ENCODE measurements at regions not wholly inside any gene's neighbourhood (a gene's known extent, or its start where the extent isn't known, plus 50 kb on each side); places are given as distances from the start of the nearest gene placed in this dataset.

DNA sequence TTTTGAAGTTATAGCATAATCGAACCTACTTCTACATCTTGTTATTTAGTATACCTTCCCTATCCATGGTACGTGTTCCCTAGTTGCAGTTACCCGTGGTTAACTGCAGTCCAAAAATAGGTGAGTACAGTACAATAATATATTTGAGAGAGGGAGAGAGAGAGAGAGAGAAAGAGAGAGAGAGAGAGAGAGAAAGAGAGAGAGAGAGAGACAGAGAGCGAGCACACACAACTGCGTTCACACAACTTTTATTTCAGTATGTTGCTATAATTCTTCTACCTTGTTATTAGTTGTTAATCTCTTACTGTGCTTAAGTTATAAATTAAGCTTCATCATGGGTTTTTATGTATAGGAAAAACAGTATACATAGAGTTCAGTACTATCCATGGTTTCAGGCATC lies 928.1 kb downstream of the TUSC7 start:
- no peak for DNase-seq (ENCODE audit: low spot score)
- Histone ChIP-seq H3K27me3 (ENCODE audit: insufficient read depth) (no peaks in the 10 kb centered on the region), H3K9me2 (ENCODE audit: insufficient read depth) (no peaks in the 10 kb centered on the region), H3K79me2 (replicated peaks; ENCODE audit: insufficient read depth) (no peaks in the 10 kb centered on the region), H4K20me1 (replicated peaks; ENCODE audit: insufficient read depth) (no peaks in the 10 kb centered on the region), H3K4me3 (no peak overlapping the region), H3K4me2 (no peak overlapping the region), H2AFZ (no peak overlapping the region), H3K27ac (ENCODE audit: low read depth) (no peak overlapping the region), H3K4me1 (ENCODE audit: insufficient read depth) (no peaks in the 10 kb centered on the region), H3K36me3 (ENCODE audit: insufficient read depth) (no peaks in the 10 kb centered on the region), H3F3A (replicated peaks; ENCODE audit: low read depth) (no peaks in the 10 kb centered on the region)
- Mint-ChIP-seq H3K4me1 (no peaks in the 10 kb centered on the region), H3K27me3 (ENCODE audit: insufficient read depth, low read depth, poor library complexity) (no peaks in the 10 kb centered on the region), H3K4me3 (no peak overlapping the region), H3K9me3 (no peaks in the 10 kb centered on the region), H3K36me3 (ENCODE audit: low read depth) (no peaks in the 10 kb centered on the region), H3K27ac (no peak overlapping the region)
- no peak for ATAC-seq
- no peak for TF ChIP-seq ZNF114 (CRISPR knock-in tag; IDR thresholded peaks at IDR 0.05)
- no peak for TF ChIP-seq ZNF331 (CRISPR knock-in tag; IDR thresholded peaks at IDR 0.05; ENCODE audit: low read depth)
- no peak for TF ChIP-seq JUNB (IDR thresholded peaks at IDR 0.05; ENCODE audit: unreplicated experiment)
- no peak for TF ChIP-seq POLR2AphosphoS5 (IDR thresholded peaks at IDR 0.05; ENCODE audit: low read depth)
- TF ChIP-seq, protein P1, sequence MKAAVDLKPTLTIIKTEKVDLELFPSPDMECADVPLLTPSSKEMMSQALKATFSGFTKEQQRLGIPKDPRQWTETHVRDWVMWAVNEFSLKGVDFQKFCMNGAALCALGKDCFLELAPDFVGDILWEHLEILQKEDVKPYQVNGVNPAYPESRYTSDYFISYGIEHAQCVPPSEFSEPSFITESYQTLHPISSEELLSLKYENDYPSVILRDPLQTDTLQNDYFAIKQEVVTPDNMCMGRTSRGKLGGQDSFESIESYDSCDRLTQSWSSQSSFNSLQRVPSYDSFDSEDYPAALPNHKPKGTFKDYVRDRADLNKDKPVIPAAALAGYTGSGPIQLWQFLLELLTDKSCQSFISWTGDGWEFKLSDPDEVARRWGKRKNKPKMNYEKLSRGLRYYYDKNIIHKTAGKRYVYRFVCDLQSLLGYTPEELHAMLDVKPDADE (IDR thresholded peaks at IDR 0.05) = no peak
- no peak for TF ChIP-seq EZH2 (IDR thresholded peaks at IDR 0.05; ENCODE audit: low read depth, unreplicated experiment)
- no peak for TF ChIP-seq NANOG (IDR thresholded peaks at IDR 0.05; ENCODE audit: borderline replicate concordance)
- TF ChIP-seq, protein P2, sequence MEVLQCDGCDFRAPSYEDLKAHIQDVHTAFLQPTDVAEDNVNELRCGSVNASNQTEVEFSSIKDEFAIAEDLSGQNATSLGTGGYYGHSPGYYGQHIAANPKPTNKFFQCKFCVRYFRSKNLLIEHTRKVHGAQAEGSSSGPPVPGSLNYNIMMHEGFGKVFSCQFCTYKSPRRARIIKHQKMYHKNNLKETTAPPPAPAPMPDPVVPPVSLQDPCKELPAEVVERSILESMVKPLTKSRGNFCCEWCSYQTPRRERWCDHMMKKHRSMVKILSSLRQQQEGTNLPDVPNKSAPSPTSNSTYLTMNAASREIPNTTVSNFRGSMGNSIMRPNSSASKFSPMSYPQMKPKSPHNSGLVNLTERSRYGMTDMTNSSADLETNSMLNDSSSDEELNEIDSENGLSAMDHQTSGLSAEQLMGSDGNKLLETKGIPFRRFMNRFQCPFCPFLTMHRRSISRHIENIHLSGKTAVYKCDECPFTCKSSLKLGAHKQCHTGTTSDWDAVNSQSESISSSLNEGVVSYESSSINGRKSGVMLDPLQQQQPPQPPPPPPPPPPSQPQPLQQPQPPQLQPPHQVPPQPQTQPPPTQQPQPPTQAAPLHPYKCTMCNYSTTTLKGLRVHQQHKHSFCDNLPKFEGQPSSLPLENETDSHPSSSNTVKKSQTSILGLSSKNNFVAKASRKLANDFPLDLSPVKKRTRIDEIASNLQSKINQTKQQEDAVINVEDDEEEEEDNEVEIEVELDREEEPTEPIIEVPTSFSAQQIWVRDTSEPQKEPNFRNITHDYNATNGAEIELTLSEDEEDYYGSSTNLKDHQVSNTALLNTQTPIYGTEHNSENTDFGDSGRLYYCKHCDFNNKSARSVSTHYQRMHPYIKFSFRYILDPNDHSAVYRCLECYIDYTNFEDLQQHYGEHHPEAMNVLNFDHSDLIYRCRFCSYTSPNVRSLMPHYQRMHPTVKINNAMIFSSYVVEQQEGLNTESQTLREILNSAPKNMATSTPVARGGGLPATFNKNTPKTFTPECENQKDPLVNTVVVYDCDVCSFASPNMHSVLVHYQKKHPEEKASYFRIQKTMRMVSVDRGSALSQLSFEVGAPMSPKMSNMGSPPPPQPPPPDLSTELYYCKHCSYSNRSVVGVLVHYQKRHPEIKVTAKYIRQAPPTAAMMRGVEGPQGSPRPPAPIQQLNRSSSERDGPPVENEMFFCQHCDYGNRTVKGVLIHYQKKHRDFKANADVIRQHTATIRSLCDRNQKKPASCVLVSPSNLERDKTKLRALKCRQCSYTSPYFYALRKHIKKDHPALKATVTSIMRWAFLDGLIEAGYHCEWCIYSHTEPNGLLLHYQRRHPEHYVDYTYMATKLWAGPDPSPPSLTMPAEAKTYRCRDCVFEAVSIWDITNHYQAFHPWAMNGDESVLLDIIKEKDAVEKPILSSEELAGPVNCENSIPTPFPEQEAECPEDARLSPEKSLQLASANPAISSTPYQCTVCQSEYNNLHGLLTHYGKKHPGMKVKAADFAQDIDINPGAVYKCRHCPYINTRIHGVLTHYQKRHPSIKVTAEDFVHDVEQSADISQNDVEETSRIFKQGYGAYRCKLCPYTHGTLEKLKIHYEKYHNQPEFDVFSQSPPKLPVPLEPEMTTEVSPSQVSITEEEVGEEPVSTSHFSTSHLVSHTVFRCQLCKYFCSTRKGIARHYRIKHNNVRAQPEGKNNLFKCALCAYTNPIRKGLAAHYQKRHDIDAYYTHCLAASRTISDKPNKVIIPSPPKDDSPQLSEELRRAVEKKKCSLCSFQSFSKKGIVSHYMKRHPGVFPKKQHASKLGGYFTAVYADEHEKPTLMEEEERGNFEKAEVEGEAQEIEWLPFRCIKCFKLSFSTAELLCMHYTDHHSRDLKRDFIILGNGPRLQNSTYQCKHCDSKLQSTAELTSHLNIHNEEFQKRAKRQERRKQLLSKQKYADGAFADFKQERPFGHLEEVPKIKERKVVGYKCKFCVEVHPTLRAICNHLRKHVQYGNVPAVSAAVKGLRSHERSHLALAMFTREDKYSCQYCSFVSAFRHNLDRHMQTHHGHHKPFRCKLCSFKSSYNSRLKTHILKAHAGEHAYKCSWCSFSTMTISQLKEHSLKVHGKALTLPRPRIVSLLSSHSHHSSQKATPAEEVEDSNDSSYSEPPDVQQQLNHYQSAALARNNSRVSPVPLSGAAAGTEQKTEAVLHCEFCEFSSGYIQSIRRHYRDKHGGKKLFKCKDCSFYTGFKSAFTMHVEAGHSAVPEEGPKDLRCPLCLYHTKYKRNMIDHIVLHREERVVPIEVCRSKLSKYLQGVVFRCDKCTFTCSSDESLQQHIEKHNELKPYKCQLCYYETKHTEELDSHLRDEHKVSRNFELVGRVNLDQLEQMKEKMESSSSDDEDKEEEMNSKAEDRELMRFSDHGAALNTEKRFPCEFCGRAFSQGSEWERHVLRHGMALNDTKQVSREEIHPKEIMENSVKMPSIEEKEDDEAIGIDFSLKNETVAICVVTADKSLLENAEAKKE (CRISPR knock-in tag; IDR thresholded peaks at IDR 0.05) = no peak
- no peak for TF ChIP-seq STAT1 (IDR thresholded peaks at IDR 0.05; ENCODE audit: unreplicated experiment)
- TF ChIP-seq, protein P3, sequence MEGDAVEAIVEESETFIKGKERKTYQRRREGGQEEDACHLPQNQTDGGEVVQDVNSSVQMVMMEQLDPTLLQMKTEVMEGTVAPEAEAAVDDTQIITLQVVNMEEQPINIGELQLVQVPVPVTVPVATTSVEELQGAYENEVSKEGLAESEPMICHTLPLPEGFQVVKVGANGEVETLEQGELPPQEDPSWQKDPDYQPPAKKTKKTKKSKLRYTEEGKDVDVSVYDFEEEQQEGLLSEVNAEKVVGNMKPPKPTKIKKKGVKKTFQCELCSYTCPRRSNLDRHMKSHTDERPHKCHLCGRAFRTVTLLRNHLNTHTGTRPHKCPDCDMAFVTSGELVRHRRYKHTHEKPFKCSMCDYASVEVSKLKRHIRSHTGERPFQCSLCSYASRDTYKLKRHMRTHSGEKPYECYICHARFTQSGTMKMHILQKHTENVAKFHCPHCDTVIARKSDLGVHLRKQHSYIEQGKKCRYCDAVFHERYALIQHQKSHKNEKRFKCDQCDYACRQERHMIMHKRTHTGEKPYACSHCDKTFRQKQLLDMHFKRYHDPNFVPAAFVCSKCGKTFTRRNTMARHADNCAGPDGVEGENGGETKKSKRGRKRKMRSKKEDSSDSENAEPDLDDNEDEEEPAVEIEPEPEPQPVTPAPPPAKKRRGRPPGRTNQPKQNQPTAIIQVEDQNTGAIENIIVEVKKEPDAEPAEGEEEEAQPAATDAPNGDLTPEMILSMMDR (conservative IDR thresholded peaks at IDR 0.05; ENCODE audit: low read depth in 2 of 2) = no peak
- TF ChIP-seq, protein P4, sequence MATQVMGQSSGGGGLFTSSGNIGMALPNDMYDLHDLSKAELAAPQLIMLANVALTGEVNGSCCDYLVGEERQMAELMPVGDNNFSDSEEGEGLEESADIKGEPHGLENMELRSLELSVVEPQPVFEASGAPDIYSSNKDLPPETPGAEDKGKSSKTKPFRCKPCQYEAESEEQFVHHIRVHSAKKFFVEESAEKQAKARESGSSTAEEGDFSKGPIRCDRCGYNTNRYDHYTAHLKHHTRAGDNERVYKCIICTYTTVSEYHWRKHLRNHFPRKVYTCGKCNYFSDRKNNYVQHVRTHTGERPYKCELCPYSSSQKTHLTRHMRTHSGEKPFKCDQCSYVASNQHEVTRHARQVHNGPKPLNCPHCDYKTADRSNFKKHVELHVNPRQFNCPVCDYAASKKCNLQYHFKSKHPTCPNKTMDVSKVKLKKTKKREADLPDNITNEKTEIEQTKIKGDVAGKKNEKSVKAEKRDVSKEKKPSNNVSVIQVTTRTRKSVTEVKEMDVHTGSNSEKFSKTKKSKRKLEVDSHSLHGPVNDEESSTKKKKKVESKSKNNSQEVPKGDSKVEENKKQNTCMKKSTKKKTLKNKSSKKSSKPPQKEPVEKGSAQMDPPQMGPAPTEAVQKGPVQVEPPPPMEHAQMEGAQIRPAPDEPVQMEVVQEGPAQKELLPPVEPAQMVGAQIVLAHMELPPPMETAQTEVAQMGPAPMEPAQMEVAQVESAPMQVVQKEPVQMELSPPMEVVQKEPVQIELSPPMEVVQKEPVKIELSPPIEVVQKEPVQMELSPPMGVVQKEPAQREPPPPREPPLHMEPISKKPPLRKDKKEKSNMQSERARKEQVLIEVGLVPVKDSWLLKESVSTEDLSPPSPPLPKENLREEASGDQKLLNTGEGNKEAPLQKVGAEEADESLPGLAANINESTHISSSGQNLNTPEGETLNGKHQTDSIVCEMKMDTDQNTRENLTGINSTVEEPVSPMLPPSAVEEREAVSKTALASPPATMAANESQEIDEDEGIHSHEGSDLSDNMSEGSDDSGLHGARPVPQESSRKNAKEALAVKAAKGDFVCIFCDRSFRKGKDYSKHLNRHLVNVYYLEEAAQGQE (IDR thresholded peaks at IDR 0.05; ENCODE audit: unreplicated experiment) = no peak

All from GM23338 (cell line).